Lower lobe of right lung (tissue), 2 donors: ENCODE measurements at regions not wholly inside any gene's neighbourhood (a gene's known extent, or its start where the extent isn't known, plus 50 kb on each side); places are given as distances from the start of the nearest gene placed in this dataset.

Experiments
- ATAC-seq, 2 donors: fragments of 200-7000 bp; cut with Tn5 transposase; one replicate each; pipeline ENCODE4 v1.9.1; 2020 to 2022; ENCODE audit warnings: mild to moderate bottlenecking in 2 of 2, moderate library complexity in 2 of 2
- DNase-seq: peaks from one replicate; pipeline ENCODE4 v3.0.0-alpha.2; 2020
- H3K27ac ChIP-seq: fragments of 200-600 bp; one replicate; pipeline ENCODE4 v1.8.0; 2022
- H3K27me3 ChIP-seq: fragments of 200-600 bp; one replicate; pipeline ENCODE4 v1.8.0; 2022; ENCODE audit warnings: low read depth
- H3K36me3 ChIP-seq: fragments of 200-600 bp; one replicate; pipeline ENCODE4 v1.8.0; 2022; ENCODE audit warnings: mild to moderate bottlenecking
- H3K4me1 ChIP-seq: fragments of 200-600 bp; one replicate; pipeline ENCODE4 v1.8.0; 2022
- H3K4me3 ChIP-seq: fragments of 200-600 bp; one replicate; pipeline ENCODE4 v1.8.0; 2022; ENCODE audit warnings: mild to moderate bottlenecking
- H3K9me3 ChIP-seq: fragments of 200-600 bp; one replicate; pipeline ENCODE4 v1.8.0; 2022
- CTCF ChIP-seq: fragments of 200-600 bp; IDR thresholded peaks from one replicate; pipeline ENCODE4 v1.8.0; 2022; ENCODE audit warnings: antibody characterized with exemption, mild to moderate bottlenecking
- intact Hi-C: fragments of 100-400 bp; cut with DNase I; formaldehyde crosslinking; loops from one replicate; pipeline ENCODE4 v1.11.0; 2022
- donor health status: DM: no; HTN: yes; CAD: no; lungs with severe emphysema.

- Histone ChIP-seq H3K27ac (no peak overlapping the region), H3K4me3 (no peak overlapping the region), H3K9me3 (no peaks in the 10 kb centered on the region), H3K4me1 (no peaks in the 10 kb centered on the region), H3K36me3 (no peaks in the 10 kb centered on the region), H3K27me3 (no peaks in the 10 kb centered on the region)
- DNase-seq (no peak), ATAC-seq (no peak)
- intact Hi-C loops, result no loop called here
- TF ChIP-seq CTCF, result no peak
These were observed 363.1 kb downstream of the GPAM start for GRCh38 chr10:111820471-111820870.

GRCh38 chr10:111821871-111822270, 361.7 kb downstream of the GPAM start:
- Histone ChIP-seq H3K36me3 (no peaks in the 10 kb centered on the region), H3K9me3 (no peaks in the 10 kb centered on the region), H3K4me1 (no peaks in the 10 kb centered on the region), H3K27ac (no peak overlapping the region), H3K27me3 (no peaks in the 10 kb centered on the region), H3K4me3 (no peak overlapping the region)
- intact Hi-C loops, result no loop called here
- DNase-seq (no peak), ATAC-seq (no peak)
- TF ChIP-seq CTCF, result no peak

- H3K36me3 ChIP-seq, result no peaks in the 10 kb centered on the region
- ATAC-seq (no peak), DNase-seq (no peak)
- H3K4me3 ChIP-seq, result no peak overlapping the region
- no peaks in the 10 kb centered on the region for H3K4me1 ChIP-seq
- H3K9me3 ChIP-seq, result no peaks in the 10 kb centered on the region
- H3K27me3 ChIP-seq, result no peaks in the 10 kb centered on the region
- no peak for TF ChIP-seq CTCF
- no peak overlapping the region for H3K27ac ChIP-seq
- intact Hi-C loops, result no loop called here
These were observed 360.9 kb downstream of the GPAM start for GRCh38 chr10:111822661-111823060.

- no peaks in the 10 kb centered on the region for H3K27me3 ChIP-seq
- ATAC-seq (no peak), DNase-seq (no peak)
- H3K4me1 ChIP-seq, result no peaks in the 10 kb centered on the region
- H3K9me3 ChIP-seq, result no peaks in the 10 kb centered on the region
- TF ChIP-seq CTCF, result no peak
- no peak overlapping the region for H3K27ac ChIP-seq
- no peaks in the 10 kb centered on the region for H3K36me3 ChIP-seq
- no peak overlapping the region for H3K4me3 ChIP-seq
- intact Hi-C loops, result no loop called here
These were observed 359.4 kb downstream of the GPAM start for GRCh38 chr10:111824128-111824527.

- H3K4me1 ChIP-seq, result no peaks in the 10 kb centered on the region
- TF ChIP-seq CTCF, result no peak
- intact Hi-C loops, result no loop called here
- H3K4me3 ChIP-seq, result no peak overlapping the region
- H3K36me3 ChIP-seq, result no peaks in the 10 kb centered on the region
- no peak for ATAC-seq
- no peaks in the 10 kb centered on the region for H3K27me3 ChIP-seq
- no peak for DNase-seq
- H3K9me3 ChIP-seq, result no peaks in the 10 kb centered on the region
- no peak overlapping the region for H3K27ac ChIP-seq
These were observed 353.2 kb downstream of the GPAM start for GRCh38 chr10:111830359-111830758.

- Histone ChIP-seq H3K27me3 (no peaks in the 10 kb centered on the region), H3K4me1 (no peaks in the 10 kb centered on the region), H3K27ac (no peak overlapping the region), H3K9me3 (no peaks in the 10 kb centered on the region), H3K4me3 (no peak overlapping the region), H3K36me3 (no peaks in the 10 kb centered on the region)
- DNase-seq, result no peak
- intact Hi-C loops, result no loop called here
- no peak for TF ChIP-seq CTCF
- no peak for ATAC-seq
These were observed 352.5 kb downstream of the GPAM start for GRCh38 chr10:111831058-111831457.
